ENCODE measurements at regions not wholly inside any gene's neighbourhood (a gene's known extent, or its start where the extent isn't known, plus 50 kb on each side); places are given as distances from the start of the nearest gene placed in this dataset.

- TF ChIP-seq CTCF (IDR thresholded peaks at IDR 0.05) (no peak), POLR2AphosphoS5 (IDR thresholded peaks at IDR 0.05; ENCODE audit: low read depth, low read length) (no peak)
These were observed 840.0 kb downstream of the FRK start for GRCh38 chr6:115220551-115221159.
